ENCODE measurements at regions not wholly inside any gene's neighbourhood (a gene's known extent, or its start where the extent isn't known, plus 50 kb on each side); places are given as distances from the start of the nearest gene placed in this dataset.

- no peak for TF ChIP-seq CTCF (IDR thresholded peaks at IDR 0.05; ENCODE audit: insufficient read depth, low read length, poor library complexity, severe bottlenecking)
- no peak for TF ChIP-seq EZH2phosphoT487 (conservative IDR thresholded peaks at IDR 0.05; ENCODE audit: low read length)
These were observed 117.8 kb upstream of the SHH start for GRCh38 chr7:155930061-155930460.
